ENCODE measurements at regions not wholly inside any gene's neighbourhood (a gene's known extent, or its start where the extent isn't known, plus 50 kb on each side); places are given as distances from the start of the nearest gene placed in this dataset.

- Histone ChIP-seq H3K36me3 (ENCODE audit: insufficient read depth, low read length) (no peaks in the 10 kb centered on the region), H3K4me3 (ENCODE audit: low read length, poor library complexity, severe bottlenecking) (no peak overlapping the region), H3K4me2 (ENCODE audit: low read depth, low read length, poor library complexity, severe bottlenecking) (no peak overlapping the region), H3K4me1 (ENCODE audit: insufficient read depth, low read length, poor library complexity, severe bottlenecking) (no peaks in the 10 kb centered on the region), H2AFZ (ENCODE audit: low read length) (no peak overlapping the region), H3K79me2 (ENCODE audit: insufficient read depth, low read length) (no peaks in the 10 kb centered on the region), H3K9me3 (ENCODE audit: insufficient read depth, low read depth, low read length) (no peaks in the 10 kb centered on the region), H3K27me3 (ENCODE audit: insufficient read depth, low read length, poor library complexity, severe bottlenecking) (no peaks in the 10 kb centered on the region), H4K20me1 (ENCODE audit: insufficient read depth, low read length, poor library complexity, severe bottlenecking) (no peaks in the 10 kb centered on the region), H3K9ac (ENCODE audit: low read depth, low read length, poor library complexity, severe bottlenecking) (no peak overlapping the region), H3F3A (ENCODE audit: low read depth) (no peaks in the 10 kb centered on the region), H3K9me2 (replicated peaks; ENCODE audit: low read depth, low read length) (no peaks in the 10 kb centered on the region)
- TF ChIP-seq EZH2phosphoT487 (IDR thresholded peaks at IDR 0.05; ENCODE audit: borderline replicate concordance): no peak
- TF ChIP-seq, protein P1, sequence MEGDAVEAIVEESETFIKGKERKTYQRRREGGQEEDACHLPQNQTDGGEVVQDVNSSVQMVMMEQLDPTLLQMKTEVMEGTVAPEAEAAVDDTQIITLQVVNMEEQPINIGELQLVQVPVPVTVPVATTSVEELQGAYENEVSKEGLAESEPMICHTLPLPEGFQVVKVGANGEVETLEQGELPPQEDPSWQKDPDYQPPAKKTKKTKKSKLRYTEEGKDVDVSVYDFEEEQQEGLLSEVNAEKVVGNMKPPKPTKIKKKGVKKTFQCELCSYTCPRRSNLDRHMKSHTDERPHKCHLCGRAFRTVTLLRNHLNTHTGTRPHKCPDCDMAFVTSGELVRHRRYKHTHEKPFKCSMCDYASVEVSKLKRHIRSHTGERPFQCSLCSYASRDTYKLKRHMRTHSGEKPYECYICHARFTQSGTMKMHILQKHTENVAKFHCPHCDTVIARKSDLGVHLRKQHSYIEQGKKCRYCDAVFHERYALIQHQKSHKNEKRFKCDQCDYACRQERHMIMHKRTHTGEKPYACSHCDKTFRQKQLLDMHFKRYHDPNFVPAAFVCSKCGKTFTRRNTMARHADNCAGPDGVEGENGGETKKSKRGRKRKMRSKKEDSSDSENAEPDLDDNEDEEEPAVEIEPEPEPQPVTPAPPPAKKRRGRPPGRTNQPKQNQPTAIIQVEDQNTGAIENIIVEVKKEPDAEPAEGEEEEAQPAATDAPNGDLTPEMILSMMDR (conservative IDR thresholded peaks at IDR 0.05; ENCODE audit: low read length): no peak
Measured at GRCh38 chr2:208548700-208549099, 142.1 kb downstream of the PTH2R start.

DNA sequence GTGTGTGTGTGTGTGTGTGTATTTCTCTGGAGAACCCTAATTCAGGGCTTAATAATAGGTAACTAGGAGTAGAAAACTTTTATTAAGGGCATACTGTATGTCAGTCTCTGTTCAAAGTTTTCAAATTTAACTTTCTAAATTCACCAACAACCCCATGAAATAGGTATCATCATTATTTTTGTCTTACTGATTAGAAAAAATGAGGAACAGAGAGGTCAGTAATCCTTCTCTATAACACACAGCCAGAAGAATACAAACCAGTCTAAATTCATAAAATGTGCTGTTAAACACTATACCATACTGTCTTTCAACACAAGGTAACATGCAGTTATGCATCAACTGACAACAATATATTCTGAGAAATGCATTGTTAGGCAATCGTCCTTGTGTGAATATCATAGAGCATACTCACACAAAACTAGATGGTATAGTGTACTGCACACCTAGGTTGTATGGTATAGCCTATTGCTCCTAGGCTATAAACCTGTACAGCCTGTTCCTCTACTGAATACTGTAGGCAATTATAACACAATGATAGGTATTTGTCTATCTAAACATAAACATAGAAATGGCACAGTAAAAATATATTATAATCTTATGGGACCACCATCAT is 143.1 kb downstream of the PTH2R start:
- Histone ChIP-seq H3K79me2 (ENCODE audit: insufficient read depth, low read length) (no peaks in the 10 kb centered on the region), H3K4me3 (ENCODE audit: low read length, poor library complexity, severe bottlenecking) (no peak overlapping the region), H3F3A (ENCODE audit: low read depth) (no peaks in the 10 kb centered on the region), H3K9me2 (replicated peaks; ENCODE audit: low read depth, low read length) (no peaks in the 10 kb centered on the region), H3K9me3 (ENCODE audit: insufficient read depth, low read depth, low read length) (no peaks in the 10 kb centered on the region), H3K4me2 (ENCODE audit: low read depth, low read length, poor library complexity, severe bottlenecking) (no peak overlapping the region), H3K36me3 (ENCODE audit: insufficient read depth, low read length) (no peaks in the 10 kb centered on the region), H3K9ac (ENCODE audit: low read depth, low read length, poor library complexity, severe bottlenecking) (no peak overlapping the region), H2AFZ (ENCODE audit: low read length) (no peak overlapping the region), H3K4me1 (ENCODE audit: insufficient read depth, low read length, poor library complexity, severe bottlenecking) (no peaks in the 10 kb centered on the region), H3K27me3 (ENCODE audit: insufficient read depth, low read length, poor library complexity, severe bottlenecking) (no peaks in the 10 kb centered on the region), H4K20me1 (ENCODE audit: insufficient read depth, low read length, poor library complexity, severe bottlenecking) (no peaks in the 10 kb centered on the region)
- TF ChIP-seq, protein P1 (conservative IDR thresholded peaks at IDR 0.05; ENCODE audit: low read length): no peak
- TF ChIP-seq EZH2phosphoT487 (IDR thresholded peaks at IDR 0.05; ENCODE audit: borderline replicate concordance): no peak

DNA sequence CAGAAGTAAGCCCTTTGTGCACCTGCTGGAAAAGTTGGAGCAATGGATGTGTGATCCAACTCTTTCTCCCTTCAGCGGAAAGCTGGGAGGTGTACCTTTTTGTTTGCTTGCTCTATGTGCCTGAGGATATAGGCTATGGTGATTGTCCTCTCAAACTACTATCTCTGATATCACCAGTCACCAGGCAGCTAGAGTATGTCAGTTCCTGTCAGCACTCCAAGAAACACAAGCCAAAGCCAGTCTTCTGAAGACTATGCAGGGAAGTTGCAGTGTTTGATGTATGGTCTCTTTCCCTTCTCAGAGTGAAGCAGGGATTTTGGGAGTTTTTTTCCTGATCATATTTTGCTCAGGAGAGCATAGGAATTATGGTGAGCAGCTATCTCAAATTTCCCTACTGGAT is 146.4 kb downstream of the PTH2R start:
- Histone ChIP-seq H3K9me3 (ENCODE audit: insufficient read depth, low read depth, low read length) (no peaks in the 10 kb centered on the region), H3K4me3 (ENCODE audit: low read length, poor library complexity, severe bottlenecking) (no peak overlapping the region), H3K36me3 (ENCODE audit: insufficient read depth, low read length) (no peaks in the 10 kb centered on the region), H3F3A (ENCODE audit: low read depth) (no peaks in the 10 kb centered on the region), H3K9ac (ENCODE audit: low read depth, low read length, poor library complexity, severe bottlenecking) (no peak overlapping the region), H2AFZ (ENCODE audit: low read length) (no peak overlapping the region), H4K20me1 (ENCODE audit: insufficient read depth, low read length, poor library complexity, severe bottlenecking) (no peaks in the 10 kb centered on the region), H3K4me1 (ENCODE audit: insufficient read depth, low read length, poor library complexity, severe bottlenecking) (no peaks in the 10 kb centered on the region), H3K27me3 (ENCODE audit: insufficient read depth, low read length, poor library complexity, severe bottlenecking) (no peaks in the 10 kb centered on the region), H3K9me2 (replicated peaks; ENCODE audit: low read depth, low read length) (no peaks in the 10 kb centered on the region), H3K79me2 (ENCODE audit: insufficient read depth, low read length) (no peaks in the 10 kb centered on the region), H3K4me2 (ENCODE audit: low read depth, low read length, poor library complexity, severe bottlenecking) (no peak overlapping the region)
- TF ChIP-seq EZH2phosphoT487 (IDR thresholded peaks at IDR 0.05; ENCODE audit: borderline replicate concordance): no peak
- TF ChIP-seq, protein P1 (conservative IDR thresholded peaks at IDR 0.05; ENCODE audit: low read length): no peak

Measured in Loucy (cell line).